K562 (cell line): ENCODE measurements at regions not wholly inside any gene's neighbourhood (a gene's known extent, or its start where the extent isn't known, plus 50 kb on each side); places are given as distances from the start of the nearest gene placed in this dataset.

Experiments used
- ATAC-seq: fragments of 200-7000 bp; cut with Tn5 transposase; 3 replicates; pipeline ENCODE4 v1.9.1; 2020; ENCODE audit warnings: moderate library complexity
- BruUV-seq: library from RNA; stranded (reverse); fragments of 400-500 nt; replicated peaks from 2 replicates; lab custom pipeline; 2021; lab: Mats Ljungman, UMichigan
- CTCF ChIA-PET: fragments of 300-600 bp; formaldehyde crosslinking; extraction: SDS; loops from one replicate; lab custom pipeline; 2021; ENCODE audit warnings: low intra/inter-chr PET ratio; lab: Yijun Ruan, JAX
- POLR2A ChIA-PET: fragments of 300-600, 350-650 bp; sonication (Branson Sonifier 250); formaldehyde crosslinking; extraction: SDS; loops from one replicate; lab custom pipeline; 2021; ENCODE audit warnings: antibody characterized with exemption, inconsistent platforms; lab: Yijun Ruan, JAX
- DNase-seq, 4 experiments: peaks; one replicate each; pipeline versions ENCODE4 v3.0.0 to v3.0.0-alpha.2; 2011 to 2018; ENCODE audit warnings: low spot score in 3 of 4, mixed read lengths in 3 of 4; ENCODE audit errors: extremely low read depth in 1 of 4
- FAIRE-seq: peaks from 2 replicates; lab custom pipeline; 2011; peaks lifted over from hg19 to GRCh38; lab: Jason Lieb, UNC
- H2AFZ ChIP-seq: 2 replicates; pipeline ENCODE4 v1.6.0; 2011; ENCODE audit warnings: low read depth, low read length, control low read depth, inconsistent platforms
- H3K27ac ChIP-seq: fragments of 200-600 bp; 3 replicates; pipeline ENCODE4 v1.8.0; 2011; ENCODE audit warnings: low read depth, mild to moderate bottlenecking, control low read depth, inconsistent platforms, low read length, moderate library complexity, mixed read lengths; ENCODE audit errors: extremely low read depth
- H3K27me3 ChIP-seq, 2 experiments: fragments of 300-600 bp in 1 of 2; 2 replicates in 1 of 2; 3 replicates in 1 of 2; pipeline versions ENCODE4 v1.6.0 to v1.8.0; 2011; ENCODE audit warnings: inconsistent platforms in 2 of 2, low read length in 2 of 2, mild to moderate bottlenecking in 1 of 2, mixed read lengths in 1 of 2, moderate library complexity in 1 of 2; ENCODE audit not compliant: control insufficient read depth in 2 of 2, insufficient read depth in 2 of 2
- H3K36me3 ChIP-seq: fragments of 300-600 bp; 3 replicates; pipeline ENCODE4 v1.8.0; 2011; ENCODE audit warnings: mild to moderate bottlenecking, low read length, inconsistent platforms; ENCODE audit not compliant: control insufficient read depth, insufficient read depth
- H3K4me1 ChIP-seq, 2 experiments: fragments of 200-600 bp in 1 of 2; replicated peaks in 1 of 2; 2 replicates in 1 of 2; 3 replicates in 1 of 2; pipeline versions ENCODE4 v1.5.1 to v1.8.0; 2011; ENCODE audit warnings: inconsistent platforms in 2 of 2, low read length in 2 of 2, mild to moderate bottlenecking in 1 of 2, mixed read lengths in 1 of 2, moderate library complexity in 1 of 2; ENCODE audit not compliant: control insufficient read depth in 2 of 2, insufficient read depth in 2 of 2
- H3K4me2 ChIP-seq: 2 replicates; pipeline ENCODE4 v1.6.1; 2011; ENCODE audit warnings: low read length, control low read depth, inconsistent platforms, mixed read lengths; ENCODE audit not compliant: insufficient read depth
- H3K4me3 ChIP-seq: fragments of 200-600 bp; sonication (generic), shearing (Covaris generic); 2 replicates; pipeline ENCODE4 v1.5.1; 2016; ENCODE audit warnings: control low read depth, inconsistent platforms
- H3K79me2 ChIP-seq: fragments of 200-600 bp; 3 replicates; pipeline ENCODE4 v1.8.0; 2011; ENCODE audit warnings: low read length, inconsistent platforms; ENCODE audit not compliant: control insufficient read depth, insufficient read depth
- H3K9ac ChIP-seq, 2 experiments: 2 replicates each; pipeline versions ENCODE4 v1.6.0 to v1.6.1; 2011; ENCODE audit warnings: low read depth in 2 of 2, low read length in 2 of 2, control low read depth in 1 of 2, inconsistent platforms in 1 of 2, mild to moderate bottlenecking in 1 of 2, mixed read lengths in 1 of 2; ENCODE audit not compliant: insufficient read depth in 1 of 2
- H3K9me1 ChIP-seq: one replicate; pipeline ENCODE4 v1.6.0; 2011; ENCODE audit warnings: inconsistent platforms, mild to moderate bottlenecking, low read length, moderate library complexity; ENCODE audit not compliant: control insufficient read depth, insufficient read depth
- H3K9me3 ChIP-seq: replicated peaks from 2 replicates; pipeline ENCODE4 v1.5.1; 2011; ENCODE audit warnings: low read depth, low read length, inconsistent platforms; ENCODE audit not compliant: control insufficient read depth, insufficient read depth
- H4K20me1 ChIP-seq: replicated peaks from 2 replicates; pipeline ENCODE4 v1.6.1; 2011; ENCODE audit warnings: low read length, inconsistent platforms, mixed read lengths; ENCODE audit not compliant: control insufficient read depth, insufficient read depth
- ETV1 ChIP-seq: fragments of 450-650 bp; conservative IDR thresholded peaks from 2 replicates; pipeline ENCODE4 v1.6.1; 2016; ENCODE audit warnings: missing genetic modification characterization, control low read depth, low read depth, missing compliant biosample characterization
- IFI16 ChIP-seq: fragments of 250-450 bp; sonication (Bioruptor Pico); IDR thresholded peaks from 2 replicates; pipeline ENCODE4 v2.1.2; 2022; ENCODE audit warnings: mild to moderate bottlenecking, inconsistent platforms
- JUND ChIP-seq, 2 experiments: IDR thresholded peaks; 2 replicates in 1 of 2; 3 replicates in 1 of 2; pipeline ENCODE4 v1.6.1; 2011; ENCODE audit warnings: borderline replicate concordance in 2 of 2, low read depth in 2 of 2, low read length in 2 of 2, improper control_type of control experiment in 1 of 2, missing biosample characterization in 1 of 2, missing genetic modification characterization in 1 of 2, missing genetic modification reagents in 1 of 2
- KLF16 ChIP-seq: IDR thresholded peaks from 2 replicates; pipeline ENCODE4 v1.6.1; 2016; ENCODE audit warnings: antibody characterized with exemption
- MTA2 ChIP-seq: fragments of 450-650 bp; IDR thresholded peaks from 2 replicates; pipeline ENCODE4 v1.6.1; 2016; ENCODE audit warnings: low read depth
- NFIX ChIP-seq: fragments of 250-450 bp; sonication (Bioruptor Pico); IDR thresholded peaks from 2 replicates; pipeline ENCODE4 v1.4.0; 2020; ENCODE audit warnings: low read depth, mild to moderate bottlenecking, moderate library complexity
- RBM17 ChIP-seq: fragments of 200-400 bp; formaldehyde crosslinking; IDR thresholded peaks from 2 replicates; pipeline ENCODE4 v1.6.1; 2017; ENCODE audit warnings: low read depth, mild to moderate bottlenecking, low read length, borderline replicate concordance
- ZNF589 ChIP-seq: fragments of 200-800 bp; sonication (Bioruptor generic); IDR thresholded peaks from 2 replicates; pipeline ENCODE4 v1.6.1; 2016; ENCODE audit warnings: low read depth, missing genetic modification characterization, missing compliant biosample characterization
- WGBS: fragments of 100-300 bp; shearing (Covaris generic); methylation state at CpG from one replicate; pipeline ENCODE4 v1.1.6; 2016; ENCODE audit warnings: low coverage, mixed read lengths; ENCODE audit not compliant: insufficient coverage; ENCODE audit errors: missing lambda C conversion rate; 5-methylcytosine and 5-hydroxymethylcytosine counted together
- in situ Hi-C: fragments of 300-500 bp; cut with MboI; formaldehyde crosslinking; loops from 4 replicates; pipeline ENCODE4 v1.15.0; 2018; ENCODE audit warnings: inconsistent platforms, mixed read lengths
- intact Hi-C: fragments of 100-400 bp; cut with micrococcal nuclease; formaldehyde crosslinking; loops from 2 replicates; pipeline ENCODE4 v1.14.2; 2022
- TF ChIP-seq, protein P1 (sequence below), 2 experiments: fragments of 450-650 bp in 1 of 2; sonication (generic) in 1 of 2; formaldehyde crosslinking in 1 of 2; IDR thresholded peaks in 1 of 2; conservative IDR thresholded peaks in 1 of 2; 2 replicates each; pipeline versions ENCODE4 v1.6.1 to v1.8.1; 2016 to 2023; ENCODE audit warnings: mild to moderate bottlenecking in 2 of 2, moderate library complexity in 2 of 2, inconsistent platforms in 1 of 2, missing genetic modification reagents in 1 of 2
- TF ChIP-seq, protein P2 (sequence below): sonication (generic); formaldehyde crosslinking; IDR thresholded peaks from 2 replicates; pipeline ENCODE4 v1.8.0; 2022; ENCODE audit warnings: mild to moderate bottlenecking, missing genetic modification reagents
- TF ChIP-seq, protein P3 (sequence below), 2 experiments: fragments of 250-450 bp in 1 of 2; fragments of 450-650 bp in 1 of 2; sonication (Bioruptor Pico) in 1 of 2; IDR thresholded peaks; 2 replicates each; pipeline versions ENCODE4 v1.6.1 to v1.8.0; 2016 to 2021; ENCODE audit warnings: mild to moderate bottlenecking in 2 of 2, moderate library complexity in 2 of 2, missing compliant biosample characterization in 1 of 2, missing genetic modification characterization in 1 of 2

DNA sequence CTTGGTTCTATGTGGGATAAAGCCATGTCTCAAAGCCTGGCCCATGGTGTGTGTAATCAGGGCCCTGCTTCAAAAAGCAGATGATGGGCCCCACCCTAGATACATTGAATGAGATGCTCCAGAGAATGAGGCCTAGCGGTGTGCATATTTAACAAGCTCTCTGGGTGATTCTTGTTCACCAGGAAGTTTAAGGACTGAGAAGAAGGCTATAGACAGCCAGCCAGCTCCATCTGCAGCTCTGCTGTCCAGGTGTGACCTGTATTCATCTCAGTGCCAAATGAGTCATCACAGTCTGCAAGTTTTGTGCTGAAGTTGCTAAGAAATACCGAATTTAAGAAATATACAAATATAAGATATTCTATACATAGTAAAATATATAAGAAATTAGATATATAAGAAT is 182.0 kb upstream of the RUNX1 start:
- Histone ChIP-seq H3K27me3 (no peaks in the 10 kb centered on the region), H3K79me2 (no peaks in the 10 kb centered on the region), H3K36me3 (no peaks in the 10 kb centered on the region), H3K4me3 (no peak overlapping the region), H3K9me1 (no peaks in the 10 kb centered on the region), H3K4me2 (no peak overlapping the region), H4K20me1 (no peaks in the 10 kb centered on the region; the same call in 1 of the 2 replicates), H3K9ac (no peak overlapping the region), H3K9me3 (no peaks in the 10 kb centered on the region), H2AFZ (no peak overlapping the region), H3K27ac (no peak overlapping the region), H3K4me1 (peaks cover 4 to 33% of the 10 kb centered on the region in 2 experiments; a peak in 4 of 5 replicates)
- 17% methylated on average over 2 of the region's 2 CpGs for WGBS
- ChIA-PET POLR2A (no interaction called here), CTCF (no interaction called here)
- ATAC-seq (no peak), DNase-seq (no peak), FAIRE-seq (no peak)
- no TSS peak for BruUV-seq
- in situ Hi-C loops: no loop called here
- intact Hi-C loops: no loop called here
- TF ChIP-seq ETV1 (tag) (no peak), JUND (IDR thresholded peaks at IDR 0.05; ENCODE audit: borderline replicate concordance, low read depth, low read length) (peak; percentile 15; the same call in 1 of the 2 replicates), JUND (tag; IDR thresholded peaks at IDR 0.05; ENCODE audit: borderline replicate concordance, low read depth, low read length) (no peak)

DNA sequence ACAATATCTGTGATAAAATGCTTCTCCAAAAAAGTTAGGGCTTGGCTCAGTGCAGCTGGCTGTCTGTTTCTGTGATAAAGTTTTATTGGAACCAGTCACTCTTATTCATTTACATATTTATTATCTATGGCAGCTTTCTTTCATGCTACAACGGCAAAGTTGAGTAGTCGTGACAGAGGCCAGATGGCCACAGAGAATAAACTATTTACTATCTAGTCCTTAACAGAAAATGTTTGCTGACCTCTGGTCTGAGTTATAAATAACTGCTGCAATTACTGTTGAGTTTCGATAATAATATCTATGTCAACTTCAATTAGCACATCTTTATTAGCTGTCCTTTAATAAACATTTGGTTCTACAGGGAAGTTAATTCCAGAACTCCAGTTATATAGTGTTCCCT is 180.2 kb upstream of the RUNX1 start:
- ChIA-PET CTCF (no interaction called here), POLR2A (no interaction called here)
- no peaks in the 10 kb centered on the region for H3K9me1 ChIP-seq
- no peak for FAIRE-seq
- BruUV-seq: no TSS peak
- intact Hi-C loops (no loop called here), in situ Hi-C loops (no loop called here)
- peak in 1 of 4 experiments; percentile 44 for DNase-seq
- ATAC-seq: no peak; the same call in 2 of the 3 replicates
- peak overlapping the region; percentile 40; the same call in 1 of the 2 replicates for H2AFZ ChIP-seq
- H3K36me3 ChIP-seq: no peaks in the 10 kb centered on the region
- no peak overlapping the region for H3K4me3 ChIP-seq
- H3K4me1 ChIP-seq: peaks cover 4 to 33% of the 10 kb centered on the region in 2 experiments; a peak in 4 of 5 replicates
- WGBS: 4% methylated on average over 3 of the region's 3 CpGs
- no peaks in the 10 kb centered on the region for H3K27me3 ChIP-seq
- no peaks in the 10 kb centered on the region; the same call in 1 of the 2 replicates for H4K20me1 ChIP-seq
- H3K9ac ChIP-seq: no peak overlapping the region
- H3K79me2 ChIP-seq: no peaks in the 10 kb centered on the region
- no peak overlapping the region for H3K4me2 ChIP-seq
- H3K9me3 ChIP-seq: no peaks in the 10 kb centered on the region
- H3K27ac ChIP-seq: no peak overlapping the region
- TF ChIP-seq, protein P1, sequence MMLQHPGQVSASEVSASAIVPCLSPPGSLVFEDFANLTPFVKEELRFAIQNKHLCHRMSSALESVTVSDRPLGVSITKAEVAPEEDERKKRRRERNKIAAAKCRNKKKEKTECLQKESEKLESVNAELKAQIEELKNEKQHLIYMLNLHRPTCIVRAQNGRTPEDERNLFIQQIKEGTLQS (IDR thresholded peaks at IDR 0.05): no peak
- TF ChIP-seq, protein P1 (CRISPR knock-in tag; conservative IDR thresholded peaks at IDR 0.05): peak; percentile 33; the same call in 1 of the 2 replicates
- TF ChIP-seq RBM17: no peak
- TF ChIP-seq, protein P2, sequence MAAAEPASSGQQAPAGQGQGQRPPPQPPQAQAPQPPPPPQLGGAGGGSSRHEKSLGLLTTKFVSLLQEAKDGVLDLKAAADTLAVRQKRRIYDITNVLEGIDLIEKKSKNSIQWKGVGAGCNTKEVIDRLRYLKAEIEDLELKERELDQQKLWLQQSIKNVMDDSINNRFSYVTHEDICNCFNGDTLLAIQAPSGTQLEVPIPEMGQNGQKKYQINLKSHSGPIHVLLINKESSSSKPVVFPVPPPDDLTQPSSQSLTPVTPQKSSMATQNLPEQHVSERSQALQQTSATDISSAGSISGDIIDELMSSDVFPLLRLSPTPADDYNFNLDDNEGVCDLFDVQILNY: no peak
- no peak for TF ChIP-seq ZNF589 (CRISPR knock-in tag)
- peak; percentile 9; the same call in 1 of the 2 replicates for TF ChIP-seq MTA2
- 0 out of 2 replicates have a peak, but pooled peaks have one; percentile 26 for TF ChIP-seq KLF16
- TF ChIP-seq NFIX (CRISPR knock-in tag): no peak
- TF ChIP-seq, protein P3, sequence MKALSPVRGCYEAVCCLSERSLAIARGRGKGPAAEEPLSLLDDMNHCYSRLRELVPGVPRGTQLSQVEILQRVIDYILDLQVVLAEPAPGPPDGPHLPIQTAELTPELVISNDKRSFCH (CRISPR knock-in tag; IDR thresholded peaks at IDR 0.05): no peak
- TF ChIP-seq, protein P3 (tag; IDR thresholded peaks at IDR 0.05): peak; percentile 77
- no peak for TF ChIP-seq IFI16
